Lower lobe of right lung (tissue), 2 donors: ENCODE measurements at regions not wholly inside any gene's neighbourhood (a gene's known extent, or its start where the extent isn't known, plus 50 kb on each side); places are given as distances from the start of the nearest gene placed in this dataset.
A peak's percentile ranks its signal among the peaks of the same experiment; 100 is the strongest.
"Not testable (repeated sequence)": the region's sequence is repeated elsewhere in the genome, so short reads cannot be mapped to it uniquely, and the experiment has no call there.

Experiments
- ATAC-seq, 2 donors: fragments of 200-7000 bp; cut with Tn5 transposase; one replicate each; pipeline ENCODE4 v1.9.1; 2020 to 2022; ENCODE audit warnings: mild to moderate bottlenecking in 2 of 2, moderate library complexity in 2 of 2
- DNase-seq: peaks from one replicate; pipeline ENCODE4 v3.0.0-alpha.2; 2020
- H3K27ac ChIP-seq: fragments of 200-600 bp; one replicate; pipeline ENCODE4 v1.8.0; 2022
- H3K27me3 ChIP-seq: fragments of 200-600 bp; one replicate; pipeline ENCODE4 v1.8.0; 2022; ENCODE audit warnings: low read depth
- H3K36me3 ChIP-seq: fragments of 200-600 bp; one replicate; pipeline ENCODE4 v1.8.0; 2022; ENCODE audit warnings: mild to moderate bottlenecking
- H3K4me1 ChIP-seq: fragments of 200-600 bp; one replicate; pipeline ENCODE4 v1.8.0; 2022
- H3K4me3 ChIP-seq: fragments of 200-600 bp; one replicate; pipeline ENCODE4 v1.8.0; 2022; ENCODE audit warnings: mild to moderate bottlenecking
- H3K9me3 ChIP-seq: fragments of 200-600 bp; one replicate; pipeline ENCODE4 v1.8.0; 2022
- intact Hi-C: fragments of 100-400 bp; cut with DNase I; formaldehyde crosslinking; loops from one replicate; pipeline ENCODE4 v1.11.0; 2022
- donor health status: DM: no; HTN: yes; CAD: no; lungs with severe emphysema.

- ATAC-seq, intact Hi-C loops: not testable (repeated sequence)
Measured at GRCh38 chr1:146883190-146883589, 54.9 kb upstream of the NBPF12 start.

GRCh38 chr1:146881096-146881495, 57.0 kb upstream of the NBPF12 start:
- H3K36me3 ChIP-seq, H3K4me1 ChIP-seq, DNase-seq, H3K9me3 ChIP-seq, intact Hi-C loops, ATAC-seq, H3K4me3 ChIP-seq, H3K27ac ChIP-seq, H3K27me3 ChIP-seq: not testable (repeated sequence)

More at GRCh38 chr1:146883190-146883589, 54.9 kb upstream of the NBPF12 start:
- DNase-seq, H3K4me3 ChIP-seq, H3K9me3 ChIP-seq, H3K4me1 ChIP-seq, H3K36me3 ChIP-seq, H3K27me3 ChIP-seq, H3K27ac ChIP-seq: not testable (repeated sequence)

- H3K4me1 ChIP-seq: not testable (repeated sequence)
Measured at GRCh38 chr1:146863799-146864319, 74.3 kb upstream of the NBPF12 start.

GRCh38 chr1:146853147-146853546, 85.0 kb upstream of the NBPF12 start:
- DNase-seq, ATAC-seq, intact Hi-C loops: not testable (repeated sequence)

More at GRCh38 chr1:146863799-146864319, 74.3 kb upstream of the NBPF12 start:
- H3K9me3 ChIP-seq, H3K27me3 ChIP-seq, H3K4me3 ChIP-seq, ATAC-seq, H3K36me3 ChIP-seq, intact Hi-C loops, DNase-seq, H3K27ac ChIP-seq: not testable (repeated sequence)

GRCh38 chr1:146850352-146850889, 87.7 kb upstream of the NBPF12 start:
- H3K4me3 ChIP-seq, DNase-seq, H3K36me3 ChIP-seq, H3K27me3 ChIP-seq, H3K27ac ChIP-seq, ATAC-seq, H3K4me1 ChIP-seq, H3K9me3 ChIP-seq, intact Hi-C loops: not testable (repeated sequence)

More at GRCh38 chr1:146853147-146853546, 85.0 kb upstream of the NBPF12 start:
- H3K9me3 ChIP-seq, H3K27me3 ChIP-seq, H3K4me3 ChIP-seq, H3K4me1 ChIP-seq, H3K27ac ChIP-seq, H3K36me3 ChIP-seq: not testable (repeated sequence)

- H3K9me3 ChIP-seq, H3K27ac ChIP-seq, DNase-seq, H3K4me3 ChIP-seq, H3K36me3 ChIP-seq, ATAC-seq, H3K4me1 ChIP-seq, H3K27me3 ChIP-seq, intact Hi-C loops: not testable (repeated sequence)
Measured at GRCh38 chr1:146838725-146839124, 99.4 kb upstream of the NBPF12 start.

GRCh38 chr1:146826957-146827356, 111.2 kb upstream of the NBPF12 start:
- DNase-seq, H3K9me3 ChIP-seq, H3K27ac ChIP-seq, H3K27me3 ChIP-seq, H3K4me1 ChIP-seq, intact Hi-C loops, H3K4me3 ChIP-seq, ATAC-seq, H3K36me3 ChIP-seq: not testable (repeated sequence)

- H3K27me3 ChIP-seq, H3K9me3 ChIP-seq, DNase-seq, H3K36me3 ChIP-seq, H3K27ac ChIP-seq, intact Hi-C loops, H3K4me1 ChIP-seq, ATAC-seq, H3K4me3 ChIP-seq: not testable (repeated sequence)
Measured at GRCh38 chr1:146794236-146794635, 143.9 kb upstream of the NBPF12 start.

- H3K4me1 ChIP-seq, ATAC-seq, DNase-seq, H3K9me3 ChIP-seq, intact Hi-C loops, H3K27ac ChIP-seq, H3K27me3 ChIP-seq, H3K4me3 ChIP-seq, H3K36me3 ChIP-seq: not testable (repeated sequence)
Measured at GRCh38 chr1:146792725-146793124, 145.4 kb upstream of the NBPF12 start.

- ATAC-seq, H3K4me1 ChIP-seq, DNase-seq, intact Hi-C loops, H3K9me3 ChIP-seq, H3K27ac ChIP-seq, H3K4me3 ChIP-seq, H3K36me3 ChIP-seq, H3K27me3 ChIP-seq: not testable (repeated sequence)
Measured at GRCh38 chr1:146784212-146784940, 153.7 kb upstream of the NBPF12 start.

- not testable (repeated sequence) for H3K36me3 ChIP-seq
Measured at GRCh38 chr1:146781235-146781634, 156.9 kb upstream of the NBPF12 start.

GRCh38 chr1:146777826-146778602, 160.1 kb upstream of the NBPF12 start:
- H3K4me3 ChIP-seq, H3K27me3 ChIP-seq, H3K4me1 ChIP-seq, intact Hi-C loops, H3K36me3 ChIP-seq, H3K9me3 ChIP-seq, H3K27ac ChIP-seq: not testable (repeated sequence)
- ATAC-seq: peak; percentile 67 to 71
- DNase-seq: peak; percentile 44

More at GRCh38 chr1:146781235-146781634, 156.9 kb upstream of the NBPF12 start:
- H3K27ac ChIP-seq, H3K4me1 ChIP-seq, DNase-seq, ATAC-seq, H3K9me3 ChIP-seq, H3K27me3 ChIP-seq, intact Hi-C loops, H3K4me3 ChIP-seq: not testable (repeated sequence)

- H3K27me3 ChIP-seq: not testable (repeated sequence)
Measured at GRCh38 chr1:146774988-146775387, 163.1 kb upstream of the NBPF12 start.

More at GRCh38 chr1:146774988-146775387, 163.1 kb upstream of the NBPF12 start:
- H3K9me3 ChIP-seq, H3K4me3 ChIP-seq, H3K36me3 ChIP-seq, DNase-seq, ATAC-seq, H3K27ac ChIP-seq, H3K4me1 ChIP-seq, intact Hi-C loops: not testable (repeated sequence)
